ENCODE measurements at regions not wholly inside any gene's neighbourhood (a gene's known extent, or its start where the extent isn't known, plus 50 kb on each side); places are given as distances from the start of the nearest gene placed in this dataset.

DNA sequence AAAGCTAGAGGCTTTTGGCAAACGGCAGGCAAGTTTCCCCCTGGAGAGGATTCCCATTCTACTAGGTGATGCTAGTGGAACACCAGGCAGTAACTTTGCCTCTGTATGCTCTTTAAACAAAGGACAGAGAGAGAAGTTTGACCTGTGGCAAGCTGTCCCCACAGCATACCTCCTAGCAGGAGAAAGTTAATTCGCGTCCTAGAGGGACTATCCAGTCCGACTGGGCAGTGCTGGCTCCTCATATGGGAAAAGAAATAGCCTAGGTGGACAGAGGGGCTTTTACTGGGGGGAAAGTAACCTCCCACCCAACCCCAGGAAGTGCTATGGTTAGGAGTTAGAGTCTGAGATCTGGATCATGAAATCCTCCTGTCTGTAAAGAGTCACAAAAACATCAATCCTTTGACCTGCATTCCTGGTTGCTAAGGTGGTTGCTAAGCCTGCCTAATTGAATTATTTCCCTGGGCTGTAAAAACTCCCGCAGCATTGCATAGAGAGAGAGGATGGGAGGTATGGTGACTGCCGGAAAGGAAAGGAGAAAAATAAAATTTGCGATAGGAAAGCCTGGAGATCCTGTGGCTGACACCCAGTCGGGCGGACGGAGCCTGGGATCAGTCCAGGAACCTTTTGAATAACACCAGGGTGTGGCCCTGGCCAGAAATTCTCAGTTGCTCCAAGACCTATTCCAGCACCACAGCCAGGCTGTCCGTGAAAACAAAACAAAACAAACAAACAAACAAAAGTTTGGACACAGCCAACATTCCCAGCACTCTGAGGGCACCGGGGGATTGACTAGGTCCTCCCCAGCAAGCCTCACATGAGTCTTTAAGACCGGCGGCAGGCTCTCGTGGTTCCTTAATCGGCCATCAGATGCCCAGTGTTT lies 67.7 kb upstream of the ATP11B start:
- TF ChIP-seq, protein P1, sequence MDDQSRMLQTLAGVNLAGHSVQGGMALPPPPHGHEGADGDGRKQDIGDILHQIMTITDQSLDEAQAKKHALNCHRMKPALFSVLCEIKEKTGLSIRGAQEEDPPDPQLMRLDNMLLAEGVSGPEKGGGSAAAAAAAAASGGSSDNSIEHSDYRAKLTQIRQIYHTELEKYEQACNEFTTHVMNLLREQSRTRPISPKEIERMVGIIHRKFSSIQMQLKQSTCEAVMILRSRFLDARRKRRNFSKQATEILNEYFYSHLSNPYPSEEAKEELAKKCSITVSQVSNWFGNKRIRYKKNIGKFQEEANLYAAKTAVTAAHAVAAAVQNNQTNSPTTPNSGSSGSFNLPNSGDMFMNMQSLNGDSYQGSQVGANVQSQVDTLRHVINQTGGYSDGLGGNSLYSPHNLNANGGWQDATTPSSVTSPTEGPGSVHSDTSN (IDR thresholded peaks at IDR 0.05): peak; percentile 67
- TF ChIP-seq EP300 (IDR thresholded peaks at IDR 0.05; ENCODE audit: borderline replicate concordance in 1 of 2, low read depth in 1 of 2, low read length in 1 of 2): 0 out of 4 replicates have a peak, but pooled peaks of 1 of the 2 experiments have one; percentile 16
- no peak for TF ChIP-seq FOSL2 (IDR thresholded peaks at IDR 0.05; ENCODE audit: borderline replicate concordance, low read depth)
- TF ChIP-seq RCOR1 (IDR thresholded peaks at IDR 0.05; ENCODE audit: low read length): peak; percentile 48; the same call in 1 of the 2 replicates
- TF ChIP-seq IRF3 (IDR thresholded peaks at IDR 0.05; ENCODE audit: low read depth, low read length): no peak
- Histone ChIP-seq H3F3A (replicated peaks; ENCODE audit: insufficient read depth) (no peaks in the 10 kb centered on the region), H3K79me2 (ENCODE audit: insufficient read depth) (no peaks in the 10 kb centered on the region), H2AFZ (ENCODE audit: low read depth) (peak overlapping the region; percentile 69; the same call in 1 of the 2 replicates), H3K9ac (no peak overlapping the region), H3K4me2 (peak overlapping the region; percentile 45), H3K9me3 (no peaks in the 10 kb centered on the region), H3K27ac (ENCODE audit: low read depth in 2 of 2, low read length in 1 of 2) (peak overlapping the region in 1 of 2 experiments; percentile 25; a peak in 1 of 4 replicates), H3K4me1 (ENCODE audit: control insufficient read depth in 1 of 2, insufficient read depth in 2 of 2, low read depth in 1 of 2, low read length in 1 of 2) (peaks cover 11 to 14% of the 10 kb centered on the region in 2 experiments; a peak in 2 of 4 replicates), H3K27me3 (ENCODE audit: insufficient read depth) (no peaks in the 10 kb centered on the region), H3K4me3 (ENCODE audit: low read depth in 2 of 2, low read length in 1 of 2) (peak overlapping the region in 1 of 2 experiments; percentile 12; a peak in 2 of 4 replicates), H3K36me3 (replicated peaks in 1 of 2; ENCODE audit: control insufficient read depth in 1 of 2, insufficient read depth in 2 of 2, low read length in 1 of 2) (no peaks in the 10 kb centered on the region), H3K9me2 (no peaks in the 10 kb centered on the region), H4K20me1 (ENCODE audit: insufficient read depth) (no peaks in the 10 kb centered on the region)
- ChIA-PET POLR2A (no interaction called here), CTCF (interaction anchor here (0.7 to 3.6 kb wide), 5 partner anchors 11 to 366 kb away, joined by 3 to 19 read pairs (median 4); no protein-coding TSS in a partner anchor)
- peak; percentile 73 for DNase-seq
- WGBS (ENCODE audit: low lambda C conversion rate): 53% methylated on average over 16 of the region's 16 CpGs

DNA sequence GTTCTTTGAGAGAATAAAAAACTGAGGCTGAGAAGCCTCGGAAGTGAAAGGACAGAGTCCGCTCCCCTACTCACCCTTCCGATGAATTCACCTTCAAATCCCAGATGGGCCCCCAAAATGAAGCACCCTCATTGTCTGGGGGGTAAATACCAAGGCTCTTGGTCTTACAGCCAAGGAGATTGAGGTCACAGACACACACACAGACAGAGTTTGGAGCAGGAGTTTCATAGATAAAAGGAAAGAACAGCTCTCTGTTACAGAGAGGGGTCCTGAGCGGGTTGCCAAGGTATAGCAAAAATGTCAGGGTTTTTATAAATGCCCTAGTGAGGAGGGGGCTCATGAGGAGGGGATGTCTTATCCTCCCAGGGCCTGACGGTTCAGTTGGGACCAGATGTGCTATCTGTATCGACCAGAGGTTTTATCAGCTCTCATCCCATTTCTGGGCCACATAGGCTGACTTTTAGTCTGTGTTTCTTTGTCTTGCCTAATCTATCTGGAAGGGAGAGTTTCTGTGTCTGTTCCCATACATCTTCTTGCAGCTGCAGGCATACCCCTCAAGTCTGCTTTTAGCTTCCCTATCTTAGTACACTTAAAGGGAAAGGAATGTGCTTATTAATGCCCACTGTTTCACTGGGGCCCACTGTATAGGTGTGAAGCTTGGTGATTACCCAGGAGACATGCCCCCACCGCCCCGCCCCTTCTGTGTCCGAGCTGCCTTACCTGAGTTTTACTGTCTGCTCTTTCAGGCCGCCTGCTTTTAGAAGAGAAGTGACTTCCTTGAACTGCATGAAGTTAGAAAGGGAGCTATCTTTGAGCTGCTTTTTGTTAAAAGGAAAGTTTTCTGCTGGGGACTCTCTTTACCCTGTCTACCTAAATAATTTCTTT lies 66.8 kb upstream of the ATP11B start:
- Histone ChIP-seq H3F3A (replicated peaks; ENCODE audit: insufficient read depth) (no peaks in the 10 kb centered on the region), H3K79me2 (ENCODE audit: insufficient read depth) (no peaks in the 10 kb centered on the region), H3K9ac (no peak overlapping the region), H3K4me3 (ENCODE audit: low read depth in 2 of 2, low read length in 1 of 2) (no peak overlapping the region), H3K4me1 (ENCODE audit: control insufficient read depth in 1 of 2, insufficient read depth in 2 of 2, low read depth in 1 of 2, low read length in 1 of 2) (peaks cover 11 to 14% of the 10 kb centered on the region in 2 experiments; a peak in 2 of 4 replicates), H3K27ac (ENCODE audit: low read depth in 2 of 2, low read length in 1 of 2) (no peak overlapping the region), H4K20me1 (ENCODE audit: insufficient read depth) (no peaks in the 10 kb centered on the region), H2AFZ (ENCODE audit: low read depth) (peak overlapping the region; percentile 69; the same call in 1 of the 2 replicates), H3K4me2 (peak overlapping the region; percentile 45), H3K27me3 (ENCODE audit: insufficient read depth) (no peaks in the 10 kb centered on the region), H3K36me3 (replicated peaks in 1 of 2; ENCODE audit: control insufficient read depth in 1 of 2, insufficient read depth in 2 of 2, low read length in 1 of 2) (no peaks in the 10 kb centered on the region), H3K9me2 (no peaks in the 10 kb centered on the region), H3K9me3 (no peaks in the 10 kb centered on the region)
- CTCF ChIA-PET: interaction anchor here (0.9 to 1.2 kb wide), 4 partner anchors 13 to 111 kb away, joined by 3 to 11 read pairs (median 3); no protein-coding TSS in a partner anchor
- DNase-seq: peak; percentile 21
- 82% methylated on average over 10 of the region's 10 CpGs for WGBS (ENCODE audit: low lambda C conversion rate)
- POLR2A ChIA-PET: no interaction called here
- no peak for TF ChIP-seq TAF1 (IDR thresholded peaks at IDR 0.05; ENCODE audit: borderline replicate concordance, low read depth, low read length)
- TF ChIP-seq TEAD4 (IDR thresholded peaks at IDR 0.05; ENCODE audit: borderline replicate concordance, insufficient read depth): no peak
- TF ChIP-seq JUND (IDR thresholded peaks at IDR 0.05): no peak
- TF ChIP-seq RAD21 (IDR thresholded peaks at IDR 0.05; ENCODE audit: low read length): no peak
- no peak for TF ChIP-seq FOXJ3 (CRISPR knock-in tag; IDR thresholded peaks at IDR 0.05)
- TF ChIP-seq SIN3A (IDR thresholded peaks at IDR 0.05; ENCODE audit: borderline replicate concordance, low read depth, low read length): no peak
- no peak for TF ChIP-seq CHD2 (IDR thresholded peaks at IDR 0.05; ENCODE audit: low read length, partially characterized antibody)
- TF ChIP-seq, protein P2, sequence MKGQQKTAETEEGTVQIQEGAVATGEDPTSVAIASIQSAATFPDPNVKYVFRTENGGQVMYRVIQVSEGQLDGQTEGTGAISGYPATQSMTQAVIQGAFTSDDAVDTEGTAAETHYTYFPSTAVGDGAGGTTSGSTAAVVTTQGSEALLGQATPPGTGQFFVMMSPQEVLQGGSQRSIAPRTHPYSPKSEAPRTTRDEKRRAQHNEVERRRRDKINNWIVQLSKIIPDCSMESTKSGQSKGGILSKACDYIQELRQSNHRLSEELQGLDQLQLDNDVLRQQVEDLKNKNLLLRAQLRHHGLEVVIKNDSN (IDR thresholded peaks at IDR 0.05; ENCODE audit: borderline replicate concordance, low read depth): no peak
- no peak for TF ChIP-seq NFIC (IDR thresholded peaks at IDR 0.05; ENCODE audit: borderline replicate concordance)
- no peak for TF ChIP-seq REST (IDR thresholded peaks at IDR 0.05; ENCODE audit: low read depth, low read length)
- TF ChIP-seq RCOR1 (IDR thresholded peaks at IDR 0.05; ENCODE audit: low read length): no peak

Data from SK-N-SH (cell line).